GM19025 (cell line): ENCODE measurements at regions not wholly inside any gene's neighbourhood (a gene's known extent, or its start where the extent isn't known, plus 50 kb on each side); places are given as distances from the start of the nearest gene placed in this dataset.

Experiments
- ATAC-seq: cut with Tn5 transposase; IDR thresholded peaks from one replicate; pipeline ENCODE4 v1.9.1; 2021; ENCODE audit warnings: mild to moderate bottlenecking, low read depth, moderate library complexity; ENCODE audit not compliant: unreplicated experiment

DNA sequence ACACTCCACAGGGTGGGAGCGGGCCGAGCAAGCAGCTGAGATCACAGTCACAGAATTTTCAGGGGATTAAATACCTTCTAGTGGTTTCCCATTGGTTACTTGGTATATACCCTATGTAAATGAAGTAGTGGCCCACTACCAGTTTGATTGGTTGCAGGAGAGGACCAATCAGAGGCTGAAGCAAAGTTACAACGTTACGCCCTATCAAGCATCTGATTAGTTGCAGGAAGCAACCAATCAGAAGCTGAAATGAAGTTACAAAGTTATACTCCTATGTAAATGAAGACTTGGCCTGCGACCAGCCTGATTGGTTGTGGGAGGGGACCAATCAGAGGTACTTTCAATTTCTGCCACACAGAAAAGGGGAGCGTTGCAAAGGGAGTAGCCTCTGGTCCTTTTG is 474.0 kb downstream of the COG6 start:
- no peak for ATAC-seq

DNA sequence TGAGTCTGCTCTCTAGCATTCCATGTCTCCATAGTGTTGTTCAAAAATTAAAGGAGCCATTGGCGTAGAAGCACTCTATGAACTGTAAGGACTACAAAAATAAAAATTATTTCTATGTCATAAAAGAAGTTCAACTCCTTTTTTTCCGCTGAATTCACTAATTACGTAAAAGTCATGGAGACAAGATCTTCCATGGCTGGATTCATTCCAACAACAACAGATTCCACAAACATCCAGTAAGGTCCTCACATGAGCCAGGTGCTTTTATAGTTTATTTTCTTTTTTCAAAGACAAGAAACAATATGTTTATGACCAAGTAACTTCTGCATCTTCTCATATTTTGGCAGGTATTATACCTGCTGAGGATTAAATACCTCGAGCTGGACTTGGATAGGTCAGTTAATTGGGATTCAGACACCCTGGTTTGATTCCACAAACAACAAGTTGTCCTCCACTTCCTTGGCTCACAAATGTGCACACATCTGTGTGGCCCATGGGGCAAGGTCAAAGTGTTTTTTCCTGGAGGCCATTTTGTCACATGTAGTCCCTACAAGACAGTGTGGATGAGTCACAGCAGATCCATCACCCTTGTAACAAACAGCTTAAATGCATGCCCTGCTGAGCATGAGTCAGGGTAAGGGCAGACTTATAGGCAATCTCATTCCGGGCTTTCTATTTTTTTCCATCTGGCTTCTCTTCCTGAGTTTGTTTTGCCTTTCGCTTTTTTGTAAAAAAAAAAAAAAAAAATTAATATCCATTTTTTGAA is 475.6 kb downstream of the COG6 start:
- ATAC-seq, result no peak

DNA sequence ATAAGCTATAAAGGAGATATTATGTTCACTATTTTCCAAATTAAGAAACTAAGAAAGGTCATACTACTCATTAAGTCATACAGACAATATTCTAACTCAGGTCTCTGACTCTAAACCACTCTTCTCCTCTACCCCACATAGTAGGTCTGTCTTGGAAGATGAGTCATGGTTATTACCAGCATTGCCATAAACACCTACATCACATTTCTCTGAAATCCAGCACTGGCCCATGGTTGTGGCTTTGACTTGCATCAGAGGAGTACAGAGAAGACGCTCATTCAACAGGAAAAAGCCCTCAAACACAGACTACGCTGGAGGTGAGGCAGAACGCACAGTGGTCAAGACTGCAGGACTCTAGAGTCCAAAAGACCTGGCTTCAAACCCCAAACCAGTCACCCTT is 476.8 kb downstream of the COG6 start:
- no peak for ATAC-seq

DNA sequence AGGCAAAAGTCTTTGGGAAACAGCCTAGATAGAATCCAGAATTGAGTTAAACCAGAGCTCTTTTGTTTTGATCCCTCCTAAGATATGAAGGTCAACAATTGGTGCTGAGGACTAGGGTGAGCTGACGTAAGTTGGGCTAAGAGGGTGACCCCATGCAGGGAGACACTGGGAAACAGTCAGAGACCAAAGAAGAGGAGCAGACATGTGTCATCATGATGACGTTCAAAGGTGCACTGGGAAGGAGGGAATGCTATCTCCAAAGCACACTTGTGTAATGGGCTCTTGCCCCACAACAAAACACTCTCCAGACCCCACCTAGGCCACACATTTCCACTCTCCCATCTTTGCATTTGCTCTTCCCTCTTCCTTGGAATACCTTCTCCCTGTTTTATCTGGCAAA is 481.4 kb downstream of the COG6 start:
- no peak for ATAC-seq

DNA sequence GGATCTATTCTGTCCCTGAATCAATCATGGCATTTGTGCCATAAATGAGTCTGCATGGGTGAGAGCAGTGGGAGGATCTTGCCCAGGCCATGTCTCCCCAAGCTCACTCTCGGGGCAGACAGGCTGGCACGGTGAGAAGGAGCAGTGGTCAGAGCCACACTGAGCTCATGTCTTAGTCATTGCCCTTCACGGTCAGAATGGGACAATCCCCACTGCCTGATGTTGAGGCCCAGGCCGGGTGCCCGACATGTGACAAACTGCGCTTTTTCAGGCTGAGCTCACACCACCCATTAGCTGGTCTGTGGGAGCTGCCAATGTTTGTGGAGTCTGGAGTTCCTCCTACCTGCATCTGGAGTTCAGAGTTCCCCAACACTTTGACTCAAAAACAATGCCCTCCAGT is 481.9 kb downstream of the COG6 start:
- no peak for ATAC-seq

DNA sequence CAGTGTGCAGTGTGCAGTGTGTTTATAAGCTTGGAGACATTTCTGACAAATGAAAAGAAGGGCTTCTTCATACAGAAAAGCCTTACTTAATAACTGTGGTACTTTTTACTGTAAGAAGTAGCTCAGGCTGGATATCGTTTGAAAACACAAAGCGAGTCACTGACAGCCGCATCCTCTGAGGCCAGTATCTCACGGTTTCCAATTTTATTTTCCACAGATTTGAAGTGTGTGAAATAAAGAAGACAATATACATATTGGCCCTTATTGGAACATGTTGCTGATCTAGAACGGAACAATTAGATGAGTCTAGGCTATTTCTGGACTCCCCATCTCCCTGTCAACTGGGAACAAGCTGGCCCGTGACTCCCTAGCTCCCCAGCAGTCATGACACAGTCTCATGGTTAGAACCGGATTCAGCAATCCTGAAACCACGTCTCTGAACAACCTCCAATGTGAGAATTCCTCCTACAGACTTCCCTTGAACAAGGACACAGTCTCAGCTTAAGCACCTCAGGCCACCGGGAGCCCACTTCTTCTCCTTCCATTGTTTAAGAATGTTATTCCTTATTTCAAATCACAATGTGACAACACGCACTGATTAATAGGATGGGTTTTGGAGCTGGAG is 484.5 kb downstream of the COG6 start:
- ATAC-seq, result no peak

DNA sequence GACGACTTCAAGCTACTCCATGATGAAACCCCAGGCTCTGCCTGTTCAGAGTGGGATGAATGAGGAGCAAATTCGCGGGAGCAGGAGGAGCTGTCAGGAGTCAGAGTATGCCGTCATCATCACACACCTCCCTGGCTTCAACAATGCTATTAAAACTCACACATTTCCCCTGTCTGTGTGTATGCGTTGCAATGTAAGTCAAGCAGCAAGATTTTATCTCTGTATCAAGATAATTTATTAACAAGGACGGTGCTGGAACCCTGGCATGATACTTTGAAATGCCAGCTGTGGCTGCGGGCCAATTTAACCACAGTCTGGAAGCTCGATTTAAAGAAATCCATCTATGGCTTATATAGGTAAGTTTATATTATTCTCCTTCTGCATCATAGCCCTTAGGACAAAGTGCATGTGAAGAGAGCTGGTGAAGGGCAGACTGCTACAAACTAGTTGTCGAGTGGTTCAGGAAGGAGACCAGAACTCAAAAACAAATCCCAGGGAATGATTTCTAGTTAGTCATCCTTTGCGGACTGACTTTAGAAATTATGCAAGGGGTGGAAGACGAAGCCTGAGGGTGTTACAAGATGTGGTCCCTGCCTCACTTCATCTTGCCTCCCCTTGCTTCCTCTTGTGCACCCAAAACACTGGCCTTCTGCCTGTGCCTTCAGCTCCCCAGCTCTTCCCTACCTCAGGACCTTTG is 486.5 kb downstream of the COG6 start:
- no peak for ATAC-seq

DNA sequence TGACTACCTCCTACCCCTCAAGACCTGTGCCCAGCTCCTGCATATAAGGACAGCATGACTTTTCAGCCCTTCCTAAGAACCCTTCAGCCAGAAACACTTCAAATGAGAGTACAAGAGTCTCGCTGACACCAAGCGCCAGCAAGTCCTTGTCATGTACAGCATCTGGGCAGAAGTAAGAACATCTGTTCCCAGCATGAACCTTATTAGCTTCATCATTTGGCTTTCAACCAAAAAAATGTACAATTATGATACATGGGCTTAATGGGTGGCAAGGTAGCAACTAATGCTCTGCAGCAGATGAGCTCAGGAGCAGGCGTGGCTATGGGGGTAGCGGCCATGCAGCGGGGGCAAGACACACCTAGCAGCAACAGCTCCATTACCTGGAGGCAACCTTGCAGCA is 487.6 kb downstream of the COG6 start:
- ATAC-seq, result no peak

DNA sequence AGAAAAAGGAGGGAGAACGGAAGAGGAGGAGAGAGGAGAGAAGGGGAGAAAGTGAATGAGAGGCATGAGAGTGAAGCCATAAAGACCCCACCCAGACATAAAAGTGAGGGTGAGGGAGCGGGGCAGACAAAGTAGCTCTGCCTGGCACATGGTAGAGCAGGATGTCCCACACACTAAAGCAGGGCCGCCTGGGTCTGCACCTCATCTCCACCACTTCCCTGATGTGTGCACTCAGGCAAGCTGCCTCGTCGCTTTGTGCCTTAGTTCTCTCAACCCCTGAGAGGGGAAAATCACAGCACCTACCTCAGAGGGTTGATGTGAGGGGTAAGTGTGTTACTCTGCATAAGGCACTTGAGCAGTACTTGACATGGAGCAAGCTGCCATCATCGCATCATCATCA is 488.1 kb downstream of the COG6 start:
- no peak for ATAC-seq

DNA sequence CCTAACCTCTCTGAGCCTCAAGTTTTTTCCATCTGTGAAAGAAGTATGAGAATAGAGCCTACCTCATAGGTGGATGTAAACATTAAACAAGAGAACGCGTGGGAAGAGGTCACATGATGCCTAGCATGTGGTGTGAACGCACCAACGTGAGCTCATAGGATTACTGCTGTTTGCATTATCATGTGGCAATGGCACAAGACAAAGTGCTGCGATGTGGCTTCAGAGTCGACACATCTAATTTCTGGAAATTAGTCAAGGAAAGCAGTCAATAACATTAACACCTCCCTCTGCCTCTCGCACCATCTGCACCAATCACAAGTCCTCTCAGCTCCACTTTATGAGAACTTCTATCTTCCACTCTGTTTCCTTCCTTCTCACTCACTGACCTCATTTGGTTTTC is 489.7 kb downstream of the COG6 start:
- no peak for ATAC-seq

DNA sequence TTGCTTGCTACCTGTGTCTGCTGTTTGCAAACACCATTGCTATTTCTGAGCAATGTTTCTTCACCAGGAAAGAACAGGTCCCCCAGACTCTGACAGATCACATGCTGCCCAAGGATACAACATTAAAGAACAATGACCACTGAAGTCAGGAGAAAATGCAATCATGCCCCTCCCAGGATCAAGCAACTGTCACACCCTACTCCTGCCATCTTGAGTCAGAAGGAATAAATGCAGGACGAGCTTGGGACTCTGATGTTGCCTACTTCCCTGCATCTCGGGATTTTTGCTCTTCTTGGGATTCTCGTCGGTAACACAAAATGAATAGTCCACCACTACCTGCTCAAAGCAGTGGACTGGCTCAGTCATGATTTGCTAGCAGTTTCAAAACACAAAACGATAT is 490.6 kb downstream of the COG6 start:
- no peak for ATAC-seq

DNA sequence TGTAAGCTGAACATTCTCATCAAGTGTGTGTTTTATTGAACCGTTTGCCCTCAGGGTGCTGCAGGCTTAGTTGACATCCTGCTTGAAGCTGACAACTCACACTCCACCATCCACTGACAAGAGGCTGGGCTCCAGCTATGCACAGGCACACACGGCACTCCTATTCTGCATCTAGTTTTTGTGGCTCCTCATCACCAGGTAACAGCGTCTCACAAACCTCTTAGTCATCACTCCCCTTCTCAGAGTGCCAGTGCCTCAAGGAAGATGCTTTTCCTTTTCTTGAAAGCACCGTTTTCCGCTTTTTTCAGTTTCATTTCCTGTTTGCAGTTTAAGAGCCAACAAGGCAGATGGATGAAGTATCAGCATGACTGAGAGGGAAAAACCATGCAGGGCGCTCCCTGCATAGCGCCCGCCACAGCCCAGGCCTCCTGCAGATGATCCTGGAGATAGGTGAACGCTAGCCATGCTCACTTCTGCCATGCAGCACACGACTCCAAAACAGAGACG is 491.2 kb downstream of the COG6 start:
- no peak for ATAC-seq

DNA sequence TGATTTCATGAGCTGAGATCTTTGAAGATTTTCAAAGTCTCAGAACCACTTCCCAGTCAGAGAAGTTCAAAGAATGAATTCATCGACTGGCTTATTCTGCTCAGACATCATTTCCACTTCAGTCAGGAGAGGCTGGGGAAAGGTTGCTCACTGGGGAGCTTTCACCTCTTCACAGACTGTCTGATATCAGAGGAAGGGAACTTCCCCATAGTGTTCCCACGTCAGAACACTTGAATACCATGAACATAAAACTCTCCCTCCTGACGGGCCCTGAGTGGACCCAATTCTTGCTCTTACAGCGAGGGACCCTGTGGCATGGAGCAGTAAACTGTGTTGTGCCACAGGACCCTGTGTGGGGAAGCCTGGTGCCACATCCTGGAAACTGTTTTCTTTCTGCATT is 492.6 kb downstream of the COG6 start:
- no peak for ATAC-seq

DNA sequence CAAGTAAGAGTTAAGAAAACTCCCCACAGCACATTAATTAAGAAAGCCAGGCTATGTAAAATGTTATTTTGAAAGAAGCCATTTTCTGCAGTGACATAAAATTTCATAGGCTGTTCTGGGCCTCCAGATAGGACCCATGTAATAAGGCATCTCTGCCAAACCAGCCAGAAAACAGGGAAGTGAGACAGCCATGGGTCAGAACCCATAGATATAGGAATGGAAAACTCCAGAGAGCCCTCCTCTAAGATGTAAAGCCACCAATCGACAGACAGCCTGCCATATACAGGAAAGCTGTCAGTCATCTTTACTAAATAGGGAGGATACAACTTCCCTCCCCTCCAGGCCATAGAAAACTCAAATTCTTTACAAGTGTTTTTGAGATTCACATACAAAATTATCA is 493.3 kb downstream of the COG6 start:
- no peak for ATAC-seq

DNA sequence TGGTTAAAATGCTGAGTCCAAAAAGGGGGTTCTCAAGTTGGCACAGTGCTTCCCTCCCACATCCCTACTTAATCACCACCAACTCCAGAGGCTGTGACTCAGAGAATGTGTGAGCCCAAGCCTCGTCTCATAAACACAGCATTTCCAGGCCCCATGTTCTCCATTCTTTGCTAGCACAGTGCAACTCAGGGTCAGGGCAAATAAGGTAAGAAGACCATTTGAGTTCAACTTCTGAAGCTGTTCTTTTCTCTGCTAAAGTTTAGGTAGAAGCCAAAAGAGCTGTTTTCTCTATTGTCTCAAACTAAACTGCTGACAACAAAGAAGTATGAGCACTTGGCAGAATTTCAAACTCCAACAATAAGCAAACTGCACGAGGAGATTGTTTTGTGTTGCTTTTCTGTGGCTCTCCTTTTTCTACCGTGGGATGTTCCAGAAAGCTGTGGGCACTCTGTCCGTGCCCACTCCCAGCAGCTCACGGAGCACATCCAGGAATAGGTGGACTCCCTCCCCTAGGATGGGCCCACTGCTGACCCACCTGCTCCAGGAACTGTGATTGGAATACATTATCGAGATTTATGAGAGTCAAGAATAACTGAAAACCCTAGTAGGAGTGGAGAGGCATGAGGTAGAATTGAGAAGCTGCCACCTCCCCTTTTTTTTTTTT is 494.3 kb downstream of the COG6 start:
- ATAC-seq, result no peak

DNA sequence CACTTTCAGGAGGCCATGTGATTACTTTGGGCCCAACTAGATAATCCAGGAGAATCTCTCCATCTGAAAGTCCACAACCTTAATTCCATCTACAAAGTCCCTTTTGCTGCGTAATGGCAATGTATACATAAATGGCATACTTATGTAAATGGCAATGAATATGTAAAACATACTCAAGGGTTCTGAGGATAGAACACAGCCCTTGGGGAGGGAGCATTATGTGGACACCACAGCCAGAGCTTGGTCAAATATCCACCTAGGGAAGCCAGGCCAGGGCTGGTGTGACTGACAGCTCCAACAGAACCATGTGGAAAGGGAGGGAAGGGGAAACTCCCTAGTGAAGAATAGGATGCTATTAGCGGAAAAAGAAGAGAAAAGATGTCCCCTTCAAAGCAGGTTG is 496.2 kb downstream of the COG6 start:
- no peak for ATAC-seq

DNA sequence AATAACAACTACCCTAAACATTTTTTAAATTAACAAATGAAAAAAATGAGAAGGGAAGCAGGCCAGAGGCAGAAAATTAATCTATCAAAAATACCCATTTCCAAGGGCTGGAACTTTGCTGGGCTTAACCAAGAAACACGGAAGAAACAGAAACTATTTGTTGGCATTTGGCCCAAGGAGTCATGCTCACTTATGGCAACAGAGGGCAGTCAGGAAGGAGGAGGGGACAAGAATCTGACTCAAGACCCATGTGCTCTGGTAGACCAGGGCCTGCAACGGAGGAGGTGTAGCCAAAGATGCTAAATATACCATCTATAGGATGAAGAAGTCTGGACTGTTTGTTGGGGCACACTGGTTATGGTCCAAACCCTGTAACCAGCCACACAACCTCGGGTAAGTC is 496.7 kb downstream of the COG6 start:
- ATAC-seq, result no peak

DNA sequence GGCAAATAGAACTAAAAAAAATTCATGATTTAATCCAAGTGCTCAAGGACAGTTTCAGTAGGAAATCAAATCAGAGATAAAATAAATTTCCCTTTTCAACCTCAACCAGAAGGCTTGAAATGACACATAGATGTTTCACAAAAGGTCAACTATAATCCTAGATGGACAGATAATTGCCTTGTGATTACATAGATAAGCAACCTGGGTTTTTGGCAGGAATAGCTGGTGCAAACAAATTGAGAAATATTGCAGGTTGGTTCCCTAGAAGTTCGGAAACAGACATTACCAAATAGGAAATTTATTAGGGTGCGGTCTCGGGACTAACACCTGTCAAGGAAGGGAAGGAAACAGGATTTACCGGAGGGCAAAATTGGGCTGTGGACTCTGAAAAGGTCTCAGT is 497.5 kb downstream of the COG6 start:
- ATAC-seq, result no peak

DNA sequence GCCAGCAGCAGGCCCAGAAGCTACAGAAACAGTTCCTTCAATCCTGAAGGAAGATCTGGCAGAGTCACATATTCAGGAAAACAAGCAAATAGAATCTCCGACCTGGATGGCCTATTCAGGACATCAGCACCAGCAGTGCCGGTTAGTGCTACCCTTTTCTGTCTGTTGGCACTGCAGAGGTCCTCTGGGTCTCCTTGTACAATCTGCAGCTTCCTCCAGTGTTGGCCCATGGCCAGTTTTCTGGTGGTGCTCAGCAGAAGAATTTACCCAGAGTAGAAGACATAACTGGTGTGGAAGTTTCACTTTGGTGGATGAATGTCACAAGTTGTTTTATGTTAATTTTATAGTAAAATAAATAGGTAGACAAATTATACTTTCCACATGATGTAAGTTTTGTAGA is 498.1 kb downstream of the COG6 start:
- ATAC-seq, result no peak

DNA sequence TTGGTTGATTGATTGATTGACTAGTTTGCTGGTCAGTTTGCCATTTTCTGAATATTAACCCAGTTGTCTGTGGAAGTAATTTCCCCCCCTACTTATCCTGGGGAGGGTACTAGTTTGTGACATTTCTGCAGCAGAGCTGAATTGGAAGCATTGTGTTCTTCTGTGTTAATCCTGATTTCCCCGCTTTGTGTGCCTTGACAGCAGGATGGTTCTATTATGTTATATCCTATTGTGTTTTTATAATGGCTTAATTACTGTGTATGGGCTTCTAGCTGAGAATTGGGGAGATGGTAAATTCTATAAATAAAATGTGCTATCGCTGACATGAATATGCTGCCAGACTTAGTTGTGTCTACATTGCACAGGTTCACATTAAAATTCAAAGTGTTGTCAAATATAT is 499.7 kb downstream of the COG6 start:
- no peak for ATAC-seq

DNA sequence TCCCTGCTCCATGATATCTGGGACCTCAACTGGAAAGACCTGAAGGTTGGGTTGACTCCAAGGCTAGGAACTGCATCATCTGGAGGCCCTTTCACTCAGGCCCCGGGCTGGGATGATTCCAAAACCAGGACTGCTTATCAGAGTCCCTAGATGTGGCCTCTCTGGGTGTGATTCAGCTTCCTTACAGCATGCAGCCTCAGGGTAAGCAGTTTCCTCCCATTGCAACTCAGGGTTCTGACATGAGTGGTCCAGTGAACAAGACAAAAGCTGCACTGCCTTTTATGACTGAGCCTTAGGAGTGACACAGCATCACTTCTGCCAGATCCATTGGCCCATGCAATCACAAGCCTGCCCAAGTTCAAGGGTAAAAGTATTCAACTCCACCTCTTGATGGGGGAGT is 502.8 kb downstream of the COG6 start:
- no peak for ATAC-seq
